Central memory CD4-positive, alpha-beta T cell (primary cell): ENCODE measurements at regions not wholly inside any gene's neighbourhood (a gene's known extent, or its start where the extent isn't known, plus 50 kb on each side); places are given as distances from the start of the nearest gene placed in this dataset.

Experiments
- DNase-seq: peaks from one replicate; pipeline ENCODE4 v3.0.0; 2022

GRCh38 chr2:176652300-176653182, 383.3 kb downstream of the MTX2 start:
- peak; percentile 25 for DNase-seq

DNA sequence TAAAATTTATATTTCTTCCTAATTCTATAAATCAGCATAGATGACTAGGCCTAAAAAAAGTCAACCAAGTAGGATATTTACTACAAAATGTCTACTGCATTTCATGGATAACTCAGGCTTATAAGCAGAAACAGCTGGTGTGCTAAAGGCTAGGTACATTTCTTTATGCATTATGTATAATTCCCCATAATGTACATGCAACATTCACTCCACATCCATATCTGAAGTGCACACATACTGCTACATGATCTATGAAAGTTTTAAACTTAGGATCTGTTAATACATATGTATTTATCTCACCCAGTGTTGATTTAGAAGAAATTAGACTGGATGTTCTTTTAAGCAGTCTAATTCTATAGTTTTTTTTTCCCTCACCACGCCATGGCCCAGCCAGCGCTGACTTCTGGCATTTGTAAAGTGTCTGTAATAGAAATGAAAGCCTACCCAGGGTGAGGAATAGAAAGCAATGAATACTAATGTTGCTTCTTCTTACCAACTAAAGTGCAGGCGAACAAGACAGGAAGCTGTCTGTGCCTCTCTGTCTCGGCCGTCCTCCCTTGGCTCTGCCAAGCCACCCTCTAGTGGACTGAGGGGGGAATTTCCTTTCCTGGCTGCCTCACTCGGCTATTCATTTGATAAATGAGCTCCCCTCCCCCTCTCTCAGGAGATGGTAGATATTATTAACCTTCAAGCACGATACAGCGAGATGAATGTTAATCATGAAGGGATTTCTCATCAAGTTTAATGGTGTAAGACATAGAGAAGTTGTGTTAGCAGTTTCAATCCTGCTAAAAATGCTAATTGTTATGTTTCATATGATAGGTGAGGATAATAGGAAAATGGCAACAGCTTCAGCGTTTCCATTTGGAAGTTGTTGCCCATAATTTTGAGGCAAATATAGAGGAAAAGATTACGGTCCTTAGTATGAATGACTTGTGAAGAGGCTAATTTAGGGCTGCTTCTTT, 384.5 kb downstream of the MTX2 start:
- no peak for DNase-seq

DNA sequence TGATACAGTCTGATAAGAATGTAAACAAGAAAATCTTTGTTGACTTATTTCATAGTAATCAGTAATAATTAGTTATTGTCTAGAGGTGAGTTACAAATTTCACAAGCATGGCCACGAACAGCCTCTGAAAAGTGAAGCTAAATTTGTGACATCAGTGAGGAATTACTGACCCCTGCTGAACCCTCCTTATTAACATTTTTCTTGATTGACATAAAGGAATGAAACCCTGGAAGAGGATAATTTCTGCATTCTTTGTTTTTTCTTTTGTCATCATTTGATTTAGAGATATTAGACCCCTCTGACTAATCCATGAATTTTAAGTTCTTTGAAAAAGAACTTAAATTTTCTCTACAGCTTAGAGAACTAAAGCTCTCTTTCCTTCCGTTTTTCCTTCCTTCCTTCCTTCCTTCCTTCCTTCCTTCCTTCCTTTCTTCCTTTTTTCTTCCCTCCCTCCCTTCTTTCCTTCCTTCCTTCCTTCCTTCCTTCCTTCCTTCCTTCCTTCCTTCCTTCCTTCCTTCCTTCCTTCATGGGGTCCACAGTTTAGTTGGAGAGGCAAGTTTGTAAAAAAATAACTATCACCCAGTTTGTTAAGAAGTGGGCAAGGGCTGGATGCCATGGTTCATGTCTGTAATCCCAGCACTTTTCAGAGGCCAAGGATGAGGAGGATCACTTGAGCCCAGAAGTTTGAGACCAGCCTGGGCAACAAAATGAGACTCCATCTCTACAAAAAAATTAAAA, 387.0 kb downstream of the MTX2 start:
- no peak for DNase-seq

DNA sequence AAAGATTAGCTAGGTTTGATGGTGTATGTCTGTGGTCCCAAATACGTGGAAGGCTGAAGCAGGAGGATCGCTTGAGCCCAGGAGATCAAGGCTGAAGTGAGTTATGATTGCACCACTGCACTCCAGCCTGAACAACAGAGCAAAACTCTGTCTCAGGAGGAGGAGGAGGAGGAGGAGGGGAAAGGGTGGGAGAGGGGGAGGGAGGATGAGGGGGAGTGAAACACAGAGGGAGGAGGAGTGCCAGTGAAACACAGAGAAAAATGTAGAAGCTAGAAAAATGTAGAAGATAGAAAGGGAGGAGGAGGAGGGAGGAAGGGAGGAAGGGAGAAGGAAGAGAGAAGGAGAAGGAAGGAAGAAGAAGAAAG, 387.5 kb downstream of the MTX2 start:
- no peak for DNase-seq

DNA sequence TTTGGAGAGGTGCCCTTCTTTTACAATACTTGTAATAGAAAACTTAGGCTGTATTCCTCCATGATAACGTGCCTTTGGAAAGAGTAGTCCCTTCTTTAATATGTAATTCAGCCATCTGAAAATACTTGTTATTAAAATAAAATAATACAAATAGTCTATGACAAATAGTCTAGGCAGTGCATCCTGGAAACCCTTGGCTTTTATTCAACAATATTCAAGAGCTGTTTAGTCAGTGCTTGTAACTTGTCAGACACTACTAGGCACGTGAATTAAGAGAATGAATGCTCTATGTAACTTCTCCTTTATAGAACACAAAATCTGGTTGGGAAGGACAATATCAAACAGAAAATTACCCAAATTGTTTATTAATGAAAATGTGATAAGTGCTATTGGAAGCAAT, 388.2 kb downstream of the MTX2 start:
- DNase-seq, result no peak

DNA sequence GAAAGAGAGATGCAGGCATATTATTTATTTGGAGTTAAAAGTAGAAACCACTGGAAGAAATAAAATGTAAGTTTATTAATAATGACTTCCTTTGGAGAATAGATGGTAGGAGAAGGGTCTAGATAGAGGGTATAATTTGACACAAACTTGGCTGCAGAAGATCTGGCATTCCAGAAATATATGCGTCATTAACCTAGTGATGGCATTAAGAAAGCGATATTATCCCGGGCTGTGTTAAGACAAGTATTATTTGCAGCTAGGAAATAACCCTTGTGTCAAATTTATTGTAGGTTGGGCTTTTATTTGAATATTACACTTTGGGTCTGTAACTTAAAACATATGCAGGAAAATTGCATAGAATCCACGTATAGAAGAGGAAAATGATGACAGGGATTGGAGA, 389.5 kb downstream of the MTX2 start:
- DNase-seq, result no peak

DNA sequence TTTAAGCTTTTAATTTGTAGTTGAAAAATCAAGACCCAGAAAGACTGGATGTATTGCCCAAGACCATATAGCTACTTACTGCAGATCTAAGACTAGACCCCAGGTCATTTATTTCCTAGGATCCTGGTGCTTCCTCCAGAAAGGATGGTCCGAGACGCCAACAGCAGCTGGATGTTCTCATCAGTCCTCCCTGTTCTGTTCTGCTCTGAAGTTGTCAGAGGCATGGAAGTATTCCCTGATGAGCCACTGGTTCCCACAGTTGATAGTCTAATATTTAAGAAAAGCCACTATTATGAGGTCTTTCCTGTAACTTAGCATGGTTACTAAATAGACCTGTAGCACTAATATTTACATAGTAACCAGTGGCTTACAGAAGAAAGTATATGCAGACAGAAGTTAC, 393.5 kb downstream of the MTX2 start:
- no peak for DNase-seq

DNA sequence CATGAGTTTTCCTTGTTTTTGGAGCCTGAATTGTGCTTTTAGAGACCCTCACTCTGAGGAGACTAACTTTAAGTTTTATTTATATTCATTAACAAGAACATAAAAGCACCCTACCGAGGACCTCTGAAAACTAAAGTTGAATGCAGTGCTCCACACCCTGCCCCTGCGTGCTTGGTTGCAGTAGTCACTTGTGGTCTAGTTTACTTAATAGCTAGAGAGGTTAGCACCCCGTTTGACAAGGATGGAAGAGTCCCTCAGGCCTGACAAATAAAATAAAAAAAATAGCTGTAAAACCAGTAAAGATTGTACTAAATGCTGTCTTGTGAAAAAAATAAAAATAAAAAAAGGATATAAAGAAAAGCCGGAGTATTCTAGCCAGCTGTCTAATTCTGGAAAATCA, 395.2 kb downstream of the MTX2 start:
- DNase-seq, result no peak

- DNase-seq, result no peak
Measured at GRCh38 chr2:176665086-176665485, 395.8 kb downstream of the MTX2 start.

DNA sequence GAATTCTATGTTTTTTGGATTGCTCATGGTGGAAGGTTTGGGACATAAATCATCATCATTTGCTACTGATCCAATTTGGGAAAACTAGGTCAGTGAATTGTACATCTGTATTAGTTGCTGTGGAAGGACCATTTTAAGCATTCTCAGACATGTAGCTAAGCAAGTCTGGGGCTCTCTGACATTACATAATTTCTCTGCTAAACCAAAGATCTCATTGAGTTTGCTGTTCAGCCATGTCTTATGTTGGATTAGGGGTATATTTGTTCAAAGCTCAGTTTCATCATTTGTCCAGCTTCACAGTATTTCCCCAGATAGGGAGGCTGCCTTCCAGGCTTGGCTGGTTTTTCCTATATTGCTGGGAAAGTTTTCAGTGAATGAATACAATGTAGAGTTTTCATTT, 399.7 kb downstream of the MTX2 start:
- DNase-seq, result no peak

GRCh38 chr2:176669398-176670174, 400.3 kb downstream of the MTX2 start:
- no peak for DNase-seq

DNA sequence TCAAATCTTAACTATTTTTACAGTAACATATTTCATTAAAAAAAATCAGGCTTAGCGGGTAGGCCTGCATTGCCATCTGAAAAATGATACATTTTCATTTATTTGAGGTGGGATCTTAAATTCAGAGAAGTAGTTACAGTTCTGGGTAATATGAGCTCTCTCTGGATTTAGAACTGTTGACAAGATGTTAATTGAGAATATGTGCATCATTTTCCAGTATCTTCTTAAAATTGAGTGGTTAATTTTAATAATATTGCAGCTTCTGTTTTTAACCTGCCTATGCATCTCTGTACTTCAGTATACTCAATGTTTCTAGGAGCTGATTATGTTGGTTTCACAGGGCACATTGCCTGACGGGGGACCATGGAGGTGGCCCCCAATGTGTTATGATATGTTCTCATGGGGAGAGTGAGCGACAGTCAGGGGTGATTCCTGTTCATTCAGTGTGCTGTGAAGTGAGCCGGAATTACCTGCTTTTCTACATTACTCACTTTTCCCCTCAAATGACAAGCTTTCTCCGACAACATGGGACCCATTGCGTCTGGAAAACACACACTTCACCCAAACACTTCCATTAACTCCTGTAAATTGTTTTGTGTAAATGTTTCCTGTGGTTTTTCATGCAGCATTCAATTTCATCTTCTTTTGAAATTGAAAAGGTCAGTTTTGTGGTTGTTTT, 406.2 kb downstream of the MTX2 start:
- no peak for DNase-seq

GRCh38 chr2:176677746-176678265, 408.6 kb downstream of the MTX2 start:
- DNase-seq, result no peak

DNA sequence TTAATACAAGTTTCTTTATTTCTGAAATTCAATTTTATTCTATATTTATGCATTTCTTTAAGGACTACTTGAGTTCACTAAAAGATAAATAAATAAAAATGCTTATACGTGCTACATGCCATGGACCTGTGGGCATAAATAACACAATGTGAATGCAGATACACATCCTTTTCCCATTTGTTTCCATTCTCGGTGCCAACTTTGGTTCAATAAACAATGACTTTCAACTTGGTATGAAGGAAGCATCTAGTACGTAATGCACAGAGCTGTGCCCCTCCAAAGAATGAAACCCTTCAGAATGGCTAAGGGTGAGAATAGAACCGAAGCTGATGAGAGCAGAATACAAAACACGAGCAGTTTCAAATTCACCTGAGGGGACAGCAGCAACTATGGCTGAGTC, 409.3 kb downstream of the MTX2 start:
- no peak for DNase-seq

DNA sequence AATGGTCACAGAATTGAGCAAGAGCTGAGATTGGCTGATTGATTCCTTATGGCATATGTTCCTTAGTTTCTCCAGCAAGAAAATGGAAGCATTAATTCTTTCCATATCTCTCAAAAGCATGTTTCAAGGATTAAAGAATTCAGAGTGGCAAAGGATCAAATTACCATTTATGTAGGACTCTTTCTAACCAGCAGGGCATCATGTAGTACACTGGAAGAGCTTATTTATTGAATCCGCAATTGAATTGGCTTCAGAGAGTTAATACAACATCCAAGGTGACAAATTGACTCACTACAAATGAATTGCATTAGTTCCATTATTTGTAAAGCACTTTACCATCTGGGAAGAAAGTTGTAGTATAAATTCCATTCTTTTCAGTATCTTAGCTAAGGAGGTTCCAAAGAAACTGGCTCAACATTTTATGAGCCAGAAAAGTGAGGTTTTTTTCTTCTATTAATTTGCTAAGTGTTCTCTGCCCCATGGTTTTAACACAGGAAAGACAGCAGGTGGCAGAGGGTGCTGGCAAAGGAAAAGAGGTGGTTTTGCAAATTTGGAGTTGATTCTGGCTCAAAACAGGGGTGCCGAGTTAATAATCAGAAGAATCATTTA, 409.9 kb downstream of the MTX2 start:
- no peak for DNase-seq

DNA sequence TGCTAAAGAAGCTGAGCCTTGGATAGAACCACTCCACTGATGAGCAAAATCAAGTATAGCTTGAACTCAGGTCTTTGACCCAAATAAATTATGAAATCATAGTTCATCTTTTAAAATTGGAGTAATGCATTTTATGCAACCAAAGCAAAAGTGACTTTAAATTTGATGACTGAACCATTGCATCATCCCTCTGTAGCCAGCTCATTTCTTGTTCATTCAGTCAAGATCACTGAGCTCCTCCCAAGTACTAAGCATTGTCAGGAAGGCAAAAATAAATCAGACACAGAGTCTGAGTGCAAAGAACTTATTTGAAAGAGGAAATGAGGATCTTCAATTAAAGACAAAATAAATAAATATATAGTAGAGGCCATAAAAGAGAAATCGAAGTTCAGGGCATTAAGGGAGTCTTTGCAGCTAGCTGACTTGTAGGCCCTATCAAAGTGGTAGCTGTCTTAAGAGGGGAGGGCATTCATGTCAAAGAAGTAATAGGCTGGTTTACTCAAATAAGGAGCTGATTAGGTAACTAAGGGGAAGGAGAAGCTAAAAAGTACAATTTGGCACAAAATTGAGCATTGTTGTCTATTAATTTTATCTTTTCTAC, 411.8 kb downstream of the MTX2 start:
- DNase-seq, result no peak

DNA sequence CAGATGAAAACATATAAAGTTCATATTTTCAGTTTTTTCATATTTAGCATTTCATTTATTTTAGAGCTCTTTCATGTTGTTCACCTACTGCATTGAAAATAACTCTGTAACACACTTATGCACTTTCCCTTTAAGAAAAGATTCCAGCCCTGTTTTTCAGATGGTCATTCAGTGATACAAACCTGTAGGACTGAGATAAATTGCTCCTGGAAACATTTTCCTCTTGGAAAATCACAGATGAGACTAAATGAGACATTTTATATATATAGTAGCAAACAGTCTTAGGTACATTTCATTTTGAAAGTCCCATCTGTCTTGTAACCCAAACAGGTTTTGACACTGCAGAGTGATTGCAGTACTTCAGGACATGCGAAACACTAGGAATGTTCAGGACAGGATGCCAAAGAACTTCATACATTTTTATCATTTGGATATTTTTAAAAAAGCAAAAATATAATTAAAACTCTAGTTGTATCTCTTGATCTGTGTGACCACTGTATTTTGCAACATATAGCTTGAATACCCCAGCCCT, 412.4 kb downstream of the MTX2 start:
- no peak for DNase-seq

GRCh38 chr2:176682278-176682677, 413.0 kb downstream of the MTX2 start:
- no peak for DNase-seq

- DNase-seq, result no peak
Measured at GRCh38 chr2:176683618-176684111, 414.4 kb downstream of the MTX2 start.

DNA sequence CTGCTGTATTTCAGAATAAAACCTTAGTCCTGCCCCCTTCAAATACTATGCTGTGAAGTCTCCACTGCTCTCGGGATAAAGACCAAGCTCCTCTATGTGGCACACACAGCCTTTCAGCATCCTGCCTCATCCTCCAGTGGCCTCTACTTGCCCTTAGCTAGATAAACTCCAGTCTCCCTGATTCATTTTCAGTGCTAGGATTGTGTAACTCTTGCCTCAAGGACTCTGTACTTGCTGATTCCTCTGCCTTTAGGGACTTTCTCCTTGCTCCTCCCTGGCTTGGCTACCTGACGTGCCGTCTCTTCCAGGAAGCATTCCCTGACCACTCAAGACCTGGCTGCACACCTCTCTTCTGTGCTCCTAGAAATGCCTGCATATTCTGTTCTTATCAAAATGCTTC, 416.7 kb downstream of the MTX2 start:
- DNase-seq, result no peak
